Astrocyte of the hippocampus (primary cell): ENCODE measurements at regions not wholly inside any gene's neighbourhood (a gene's known extent, or its start where the extent isn't known, plus 50 kb on each side); places are given as distances from the start of the nearest gene placed in this dataset.

Experiments used
- DNase-seq: peaks from one replicate; pipeline ENCODE4 v3.0.0; 2011; ENCODE audit warnings: low read depth, low spot score

- DNase-seq = no peak
These were observed 62.5 kb upstream of the TBX3 start for GRCh38 chr12:114746297-114747011.

- no peak for DNase-seq
These were observed 60.7 kb upstream of the TBX3 start for GRCh38 chr12:114744691-114745090.

- DNase-seq = no peak
These were observed 60.3 kb upstream of the TBX3 start for GRCh38 chr12:114744285-114744684.

- no peak for DNase-seq
These were observed 59.8 kb upstream of the TBX3 start for GRCh38 chr12:114743799-114744198.

DNA sequence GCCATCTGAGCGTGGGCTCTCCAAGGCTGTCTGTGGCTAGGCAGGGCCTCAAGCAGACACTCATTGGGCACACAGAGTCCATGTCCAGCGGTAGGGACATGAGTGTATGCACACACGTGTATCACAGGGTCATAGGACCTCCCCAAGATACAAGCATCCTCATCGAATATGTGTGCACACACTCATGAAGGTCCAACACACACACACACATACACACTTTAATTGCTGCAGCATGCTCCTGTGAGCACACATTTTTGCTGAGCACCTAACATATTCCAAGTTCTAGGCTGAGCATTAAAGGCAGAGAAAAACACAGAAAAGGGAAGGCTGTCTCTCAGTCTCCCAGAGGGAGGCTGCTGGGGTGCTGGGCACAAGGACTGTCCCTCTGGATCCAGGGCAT, 59.3 kb upstream of the TBX3 start:
- no peak for DNase-seq

GRCh38 chr12:114742363-114742762, 58.4 kb upstream of the TBX3 start:
- no peak for DNase-seq

DNA sequence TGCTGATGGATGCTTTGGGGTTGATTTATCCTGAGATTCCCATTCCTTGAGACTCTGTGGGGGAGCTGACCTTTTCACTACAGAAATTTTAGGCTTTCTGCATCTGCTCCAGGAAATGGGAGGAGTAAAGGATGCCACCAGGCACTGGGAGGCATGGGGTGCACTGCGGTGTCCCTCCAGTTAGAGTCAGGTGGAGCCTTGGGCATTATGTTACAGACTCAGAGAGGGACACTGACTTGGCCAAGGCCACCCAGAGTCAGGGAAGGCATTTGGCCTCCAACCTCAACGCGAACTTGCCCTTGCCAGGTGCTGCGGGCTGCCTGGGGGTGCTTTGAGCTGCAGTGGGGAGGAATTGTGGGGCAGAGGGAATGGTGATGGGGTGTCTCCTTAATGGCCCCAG, 58.0 kb upstream of the TBX3 start:
- no peak for DNase-seq

DNA sequence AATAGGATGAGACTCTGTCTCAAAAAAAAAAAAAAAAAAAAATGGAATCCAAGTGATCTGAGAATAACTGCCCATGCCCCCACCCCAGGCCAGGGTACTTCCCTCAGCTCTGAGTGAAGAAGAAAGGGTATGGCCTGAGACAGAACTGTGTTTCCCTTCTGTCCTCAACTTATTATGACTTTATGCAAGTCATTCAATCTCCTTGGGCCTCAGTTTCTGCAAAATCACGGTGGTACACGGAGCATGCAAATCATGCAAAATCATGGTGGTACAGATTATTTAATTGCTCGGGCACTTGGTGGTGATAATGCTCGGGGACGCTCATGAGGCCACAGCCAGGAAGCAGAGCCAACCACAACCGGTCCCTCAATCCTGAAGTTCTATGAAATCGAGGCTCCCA, 56.5 kb upstream of the TBX3 start:
- no peak for DNase-seq

GRCh38 chr12:114738460-114739184, 54.6 kb upstream of the TBX3 start:
- DNase-seq = no peak

- DNase-seq = no peak
These were observed 51.9 kb upstream of the TBX3 start for GRCh38 chr12:114735680-114736374.

DNA sequence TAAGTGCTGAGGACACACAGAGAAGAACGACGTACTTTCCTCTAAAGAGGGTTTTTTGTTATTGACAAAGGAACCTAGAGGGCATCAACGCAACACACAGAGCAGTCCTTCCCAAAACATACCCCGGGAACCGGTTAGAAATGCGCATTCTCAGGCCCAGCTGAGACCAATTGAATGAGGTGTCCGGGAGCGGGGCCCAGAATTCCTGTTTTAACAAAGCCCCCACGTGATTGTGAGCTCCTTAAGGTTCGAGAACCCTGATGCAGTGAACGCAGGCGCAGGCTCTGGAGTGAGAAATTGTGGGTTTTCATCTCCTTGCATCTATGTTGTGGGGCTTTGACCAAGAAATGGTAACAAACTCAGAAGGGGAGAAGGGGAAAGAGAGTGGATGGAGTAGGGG, 51.0 kb upstream of the TBX3 start:
- DNase-seq = no peak

DNA sequence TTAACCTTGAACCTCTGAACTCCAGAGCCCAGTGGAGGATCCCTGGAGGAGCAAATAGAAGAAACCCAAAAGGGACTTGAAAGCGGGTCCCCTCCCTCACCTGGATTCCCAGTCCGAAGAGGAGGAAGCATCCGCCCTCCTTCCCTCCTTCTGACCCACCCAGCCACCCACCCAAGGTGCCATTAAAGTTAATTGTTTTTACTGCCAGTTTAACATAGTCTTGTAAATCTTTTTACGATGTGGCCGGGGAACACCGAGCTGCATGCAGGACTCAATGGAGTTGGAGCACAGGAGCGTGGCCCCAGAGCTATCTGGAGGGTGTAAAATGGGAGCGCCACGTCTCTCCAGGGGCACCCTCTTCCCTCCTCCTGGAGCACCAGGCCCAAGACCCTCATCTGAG, 49.9 kb upstream of the TBX3 start:
- no peak for DNase-seq
